GM12874 (cell line): ENCODE measurements at regions not wholly inside any gene's neighbourhood (a gene's known extent, or its start where the extent isn't known, plus 50 kb on each side); places are given as distances from the start of the nearest gene placed in this dataset.

Source experiments
- CTCF ChIP-seq: IDR thresholded peaks from 2 replicates; pipeline ENCODE4 v1.5.1; 2011; ENCODE audit warnings: low read depth, mild to moderate bottlenecking, control low read depth, low read length, moderate library complexity; ENCODE audit not compliant: insufficient read depth

GRCh38 chr16:73793871-73794437, 502.7 kb upstream of the PSMD7 start:
- no peak for TF ChIP-seq CTCF

- TF ChIP-seq CTCF: no peak
Measured at GRCh38 chr16:73793260-73793659, 503.4 kb upstream of the PSMD7 start.

DNA sequence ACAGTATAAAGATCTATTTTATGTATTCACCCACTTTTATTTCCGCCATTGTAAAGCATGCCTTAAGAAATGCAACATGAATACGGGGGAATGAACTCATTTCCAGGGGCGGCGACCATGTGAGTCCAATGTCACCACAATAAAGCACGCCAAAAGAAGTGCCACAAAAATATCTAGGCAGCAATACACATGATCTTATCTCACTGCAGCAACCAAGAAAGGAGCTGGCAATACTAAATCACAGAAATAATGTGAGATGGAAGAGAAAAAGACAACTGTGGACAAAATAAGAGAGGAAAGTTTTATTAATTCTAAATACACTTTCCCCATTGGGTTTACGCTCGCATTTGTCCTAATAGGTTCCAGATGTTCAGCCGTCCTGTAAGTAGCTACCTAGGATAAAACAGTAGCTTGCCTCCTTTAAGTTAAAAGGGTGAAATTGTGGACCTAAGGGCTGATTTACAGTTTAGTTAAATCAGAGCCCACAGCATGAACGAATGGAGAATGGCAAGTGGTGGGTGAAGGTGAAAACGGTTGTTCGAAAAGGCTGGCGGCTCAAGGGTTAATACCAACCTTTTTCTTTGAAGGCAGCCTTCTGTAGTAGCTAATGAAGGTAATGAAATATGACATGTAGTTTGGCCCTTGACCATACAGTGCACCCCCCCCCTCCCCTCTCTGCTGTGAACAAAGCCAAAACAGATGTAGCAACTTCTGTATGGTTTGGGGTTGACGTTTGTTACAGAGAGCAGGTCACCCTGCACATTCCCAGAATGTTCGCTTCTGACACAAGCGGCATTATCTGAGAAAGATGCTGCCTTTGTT, 504.2 kb upstream of the PSMD7 start:
- no peak for TF ChIP-seq CTCF

GRCh38 chr16:73781297-73781696, 515.3 kb upstream of the PSMD7 start:
- no peak for TF ChIP-seq CTCF

- no peak for TF ChIP-seq CTCF
Measured at GRCh38 chr16:73778887-73779286, 517.7 kb upstream of the PSMD7 start.

DNA sequence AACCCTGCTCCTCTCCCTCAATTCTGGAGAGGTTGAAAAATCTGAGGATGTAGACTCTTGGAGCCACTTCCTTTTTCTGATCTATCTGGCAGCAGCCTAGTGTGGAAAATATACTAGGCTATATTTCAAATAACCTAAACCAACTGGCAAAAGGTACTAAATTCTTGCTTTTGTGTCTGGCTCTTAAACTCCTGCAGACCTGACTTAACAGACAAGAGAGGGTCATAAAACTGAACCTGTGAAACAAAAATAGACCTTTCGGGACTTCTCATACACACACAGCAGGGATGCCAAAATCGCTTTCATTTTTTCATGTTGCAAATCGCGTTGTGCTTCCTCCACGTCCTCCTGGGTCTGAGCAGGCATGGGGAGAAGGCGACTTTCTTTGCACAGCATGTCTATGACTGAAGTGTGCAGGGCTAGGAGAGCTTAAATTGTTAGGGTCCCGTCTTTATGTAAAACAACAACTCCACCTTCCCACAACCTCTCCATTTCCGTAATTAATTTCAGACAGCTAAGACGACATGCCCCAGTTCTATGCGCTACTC, 520.7 kb upstream of the PSMD7 start:
- TF ChIP-seq CTCF: no peak

DNA sequence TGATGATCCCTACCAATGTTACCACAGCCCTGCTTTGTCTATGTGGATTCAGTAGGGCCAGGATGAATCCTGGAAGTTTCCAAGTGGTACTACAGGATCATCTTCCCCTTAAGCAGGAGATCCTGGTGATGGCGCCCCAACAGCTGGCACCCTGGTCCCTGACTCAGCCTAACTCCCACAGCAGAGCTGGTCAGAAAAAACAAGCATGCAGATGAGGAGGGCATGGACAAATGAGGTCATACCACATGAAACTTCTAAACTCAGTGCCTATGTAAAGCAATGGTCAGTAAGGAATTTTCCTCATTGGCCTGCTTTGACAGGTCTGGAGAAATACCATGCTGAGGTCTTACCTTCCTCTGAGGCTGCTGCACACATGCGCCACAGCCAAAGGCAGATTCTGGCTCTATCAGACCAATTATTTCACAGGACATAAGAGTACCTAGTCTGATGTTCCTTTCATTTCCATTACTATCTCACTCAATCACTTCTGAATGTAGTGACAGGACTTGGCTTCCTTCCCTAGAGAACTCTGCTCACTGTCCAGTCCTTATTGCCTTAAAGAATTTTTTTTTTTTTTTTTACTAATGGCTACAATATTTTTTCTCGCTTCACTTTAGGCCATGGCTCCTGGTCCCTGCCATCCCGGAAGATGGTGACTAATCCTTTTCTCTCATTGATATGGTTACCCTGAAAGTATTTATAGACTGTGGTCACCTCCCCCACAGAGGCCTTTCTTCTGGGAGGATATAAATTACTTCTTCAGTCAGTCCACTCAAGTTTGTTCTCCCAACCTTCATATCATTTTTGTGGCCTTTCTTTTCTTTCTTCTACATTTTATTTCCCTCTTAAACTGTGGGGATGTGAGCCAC, 525.2 kb upstream of the PSMD7 start:
- TF ChIP-seq CTCF: no peak
